ENCODE measurements at regions not wholly inside any gene's neighbourhood (a gene's known extent, or its start where the extent isn't known, plus 50 kb on each side); places are given as distances from the start of the nearest gene placed in this dataset.

DNA sequence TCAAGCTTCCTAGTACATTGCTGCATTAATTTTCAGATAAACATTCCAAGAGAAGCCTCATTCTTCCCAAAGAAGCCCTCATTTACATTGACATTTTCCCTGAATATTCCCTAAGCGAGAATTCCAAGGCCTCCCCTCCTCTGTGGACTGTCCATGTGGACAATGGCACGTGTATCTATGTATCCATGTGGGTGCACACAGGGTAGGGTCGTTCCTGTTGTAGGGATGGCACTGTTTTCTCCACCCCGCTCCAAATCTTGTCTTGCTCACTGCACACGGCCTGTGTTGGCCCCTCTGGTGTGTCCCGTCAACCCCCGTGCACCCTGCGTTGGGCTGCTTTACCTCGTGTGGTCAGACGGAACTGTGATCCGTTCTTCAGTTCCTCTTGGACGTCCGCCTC is 104.7 kb upstream of the IRX2 start:
- ATAC-seq (no peak), DNase-seq (no peak)
- TF ChIP-seq EZH2phosphoT487 (IDR thresholded peaks at IDR 0.05; ENCODE audit: borderline replicate concordance, low read length): no peak
- no peak for TF ChIP-seq EZH2 (IDR thresholded peaks at IDR 0.05; ENCODE audit: low read length, unreplicated experiment)
- TF ChIP-seq, protein P1, sequence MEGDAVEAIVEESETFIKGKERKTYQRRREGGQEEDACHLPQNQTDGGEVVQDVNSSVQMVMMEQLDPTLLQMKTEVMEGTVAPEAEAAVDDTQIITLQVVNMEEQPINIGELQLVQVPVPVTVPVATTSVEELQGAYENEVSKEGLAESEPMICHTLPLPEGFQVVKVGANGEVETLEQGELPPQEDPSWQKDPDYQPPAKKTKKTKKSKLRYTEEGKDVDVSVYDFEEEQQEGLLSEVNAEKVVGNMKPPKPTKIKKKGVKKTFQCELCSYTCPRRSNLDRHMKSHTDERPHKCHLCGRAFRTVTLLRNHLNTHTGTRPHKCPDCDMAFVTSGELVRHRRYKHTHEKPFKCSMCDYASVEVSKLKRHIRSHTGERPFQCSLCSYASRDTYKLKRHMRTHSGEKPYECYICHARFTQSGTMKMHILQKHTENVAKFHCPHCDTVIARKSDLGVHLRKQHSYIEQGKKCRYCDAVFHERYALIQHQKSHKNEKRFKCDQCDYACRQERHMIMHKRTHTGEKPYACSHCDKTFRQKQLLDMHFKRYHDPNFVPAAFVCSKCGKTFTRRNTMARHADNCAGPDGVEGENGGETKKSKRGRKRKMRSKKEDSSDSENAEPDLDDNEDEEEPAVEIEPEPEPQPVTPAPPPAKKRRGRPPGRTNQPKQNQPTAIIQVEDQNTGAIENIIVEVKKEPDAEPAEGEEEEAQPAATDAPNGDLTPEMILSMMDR (conservative IDR thresholded peaks at IDR 0.05; ENCODE audit: low read depth, low read length): no peak
- H3K27ac ChIP-seq (ENCODE audit: low read length): no peak overlapping the region
- H3K4me3 ChIP-seq (ENCODE audit: low read length): no peak overlapping the region
- ChIA-PET POLR2A (ENCODE audit: unreplicated experiment) (no interaction called here), CTCF (no interaction called here)
- H3K27me3 ChIP-seq (ENCODE audit: low read length): peaks cover 14% of the 10 kb centered on the region; the same call in 1 of the 2 replicates
- no peak overlapping the region for H3K9ac ChIP-seq (ENCODE audit: low read length)
- H3K4me1 ChIP-seq (ENCODE audit: insufficient read depth, low read length): no peaks in the 10 kb centered on the region
- no TSS peak for BruUV-seq (replicated peaks)
- no peaks in the 10 kb centered on the region for H3K36me3 ChIP-seq (ENCODE audit: low read depth, low read length)
- H3K9me3 ChIP-seq (ENCODE audit: low read length): no peaks in the 10 kb centered on the region
- no peaks in the 10 kb centered on the region for H3K9me2 ChIP-seq (replicated peaks; ENCODE audit: low read length)
- no peaks in the 10 kb centered on the region for H3K79me2 ChIP-seq (ENCODE audit: low read length)
- no peak overlapping the region for H2AFZ ChIP-seq (ENCODE audit: low read length)
- H3F3A ChIP-seq (ENCODE audit: low read length, unreplicated experiment): no peaks in the 10 kb centered on the region
- intact Hi-C loops (cut with micrococcal nuclease): no loop called here
- H4K20me1 ChIP-seq (ENCODE audit: low read length): no peaks in the 10 kb centered on the region
- H3K4me2 ChIP-seq (ENCODE audit: low read length): no peak overlapping the region

DNA sequence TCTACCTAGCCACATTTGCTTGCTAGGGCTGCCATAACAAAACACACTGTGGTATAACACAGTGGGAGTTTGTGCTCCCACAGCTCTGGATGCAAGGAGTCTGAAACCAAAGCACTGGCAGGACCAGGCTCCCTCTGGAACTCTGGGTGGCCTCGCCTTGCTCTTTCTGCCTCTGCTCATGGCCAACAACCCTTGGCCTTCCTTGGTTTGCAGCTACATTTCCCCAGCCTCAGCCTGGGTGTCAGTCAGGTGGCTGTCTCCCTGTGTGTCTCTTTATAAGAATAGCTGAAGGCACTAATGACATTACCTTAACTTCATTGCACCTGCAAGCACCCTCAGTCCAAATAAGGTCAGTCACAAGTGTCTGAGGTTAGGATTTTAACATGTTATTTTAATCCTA is 101.0 kb upstream of the IRX2 start:
- Histone ChIP-seq H3K9me2 (replicated peaks; ENCODE audit: low read length) (no peaks in the 10 kb centered on the region), H3K4me3 (ENCODE audit: low read length) (no peak overlapping the region), H4K20me1 (ENCODE audit: low read length) (no peaks in the 10 kb centered on the region), H3K4me1 (ENCODE audit: insufficient read depth, low read length) (no peaks in the 10 kb centered on the region), H3K4me2 (ENCODE audit: low read length) (no peak overlapping the region), H3K9ac (ENCODE audit: low read length) (no peak overlapping the region), H3K36me3 (ENCODE audit: low read depth, low read length) (no peaks in the 10 kb centered on the region), H2AFZ (ENCODE audit: low read length) (no peak overlapping the region), H3K27me3 (ENCODE audit: low read length) (peaks cover 38% of the 10 kb centered on the region), H3F3A (ENCODE audit: low read length, unreplicated experiment) (no peaks in the 10 kb centered on the region), H3K9me3 (ENCODE audit: low read length) (no peaks in the 10 kb centered on the region), H3K27ac (ENCODE audit: low read length) (no peak overlapping the region), H3K79me2 (ENCODE audit: low read length) (no peaks in the 10 kb centered on the region)
- no TSS peak for BruUV-seq (replicated peaks)
- CTCF ChIA-PET: no interaction called here
- POLR2A ChIA-PET (ENCODE audit: unreplicated experiment): no interaction called here
- no peak for DNase-seq
- intact Hi-C loops (cut with micrococcal nuclease): no loop called here
- TF ChIP-seq EZH2phosphoT487 (IDR thresholded peaks at IDR 0.05; ENCODE audit: borderline replicate concordance, low read length) (no peak), EZH2 (IDR thresholded peaks at IDR 0.05; ENCODE audit: low read length, unreplicated experiment) (no peak)
- TF ChIP-seq, protein P1 (conservative IDR thresholded peaks at IDR 0.05; ENCODE audit: low read depth, low read length): no peak
- ATAC-seq: no peak

DNA sequence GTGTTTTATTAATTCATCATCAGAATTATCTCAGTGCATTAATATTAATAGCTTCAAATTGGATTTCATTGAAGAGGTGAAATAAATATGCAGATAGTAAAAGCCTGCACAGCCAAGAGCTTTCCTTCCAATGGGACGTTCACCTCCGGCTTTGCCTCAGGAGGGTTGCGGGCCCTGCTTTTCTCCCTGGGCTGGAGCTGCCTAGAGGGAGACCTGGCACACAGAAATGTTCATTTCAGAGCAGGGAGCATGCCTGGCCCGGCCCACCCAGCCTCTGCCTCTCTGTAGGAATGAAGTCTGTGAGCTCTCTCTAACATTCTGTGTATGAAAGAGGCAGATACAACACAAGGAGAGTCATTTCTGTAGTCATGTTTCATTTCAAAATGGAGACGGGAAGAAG is 100.4 kb upstream of the IRX2 start:
- Histone ChIP-seq H3K4me2 (ENCODE audit: low read length) (no peak overlapping the region), H3K27ac (ENCODE audit: low read length) (no peak overlapping the region), H3K36me3 (ENCODE audit: low read depth, low read length) (no peaks in the 10 kb centered on the region), H3F3A (ENCODE audit: low read length, unreplicated experiment) (no peaks in the 10 kb centered on the region), H3K27me3 (ENCODE audit: low read length) (peaks cover 38% of the 10 kb centered on the region), H3K9me3 (ENCODE audit: low read length) (no peaks in the 10 kb centered on the region), H3K4me1 (ENCODE audit: insufficient read depth, low read length) (no peaks in the 10 kb centered on the region), H2AFZ (ENCODE audit: low read length) (no peak overlapping the region), H3K79me2 (ENCODE audit: low read length) (no peaks in the 10 kb centered on the region), H3K4me3 (ENCODE audit: low read length) (no peak overlapping the region), H4K20me1 (ENCODE audit: low read length) (no peaks in the 10 kb centered on the region), H3K9me2 (replicated peaks; ENCODE audit: low read length) (no peaks in the 10 kb centered on the region), H3K9ac (ENCODE audit: low read length) (no peak overlapping the region)
- ChIA-PET CTCF (no interaction called here), POLR2A (ENCODE audit: unreplicated experiment) (no interaction called here)
- no TSS peak for BruUV-seq (replicated peaks)
- TF ChIP-seq EZH2phosphoT487 (IDR thresholded peaks at IDR 0.05; ENCODE audit: borderline replicate concordance, low read length): no peak
- DNase-seq (no peak), ATAC-seq (no peak)
- intact Hi-C loops (cut with micrococcal nuclease): no loop called here
